ENCODE measurements at regions not wholly inside any gene's neighbourhood (a gene's known extent, or its start where the extent isn't known, plus 50 kb on each side); places are given as distances from the start of the nearest gene placed in this dataset.

- Histone ChIP-seq H3K4me1 (ENCODE audit: control insufficient read depth, extremely low read depth, insufficient read depth, low read length) (no peaks in the 10 kb centered on the region), H3K36me3 (ENCODE audit: control insufficient read depth in 2 of 2, extremely low read depth in 1 of 2, insufficient read depth in 2 of 2, low read length in 2 of 2) (peaks cover 6 to 7% of the 10 kb centered on the region in 2 experiments), H3K9me3 (replicated peaks; ENCODE audit: control insufficient read depth, insufficient read depth, low read length) (no peaks in the 10 kb centered on the region), H3K4me2 (ENCODE audit: insufficient read depth, low read length) (no peak overlapping the region), H4K20me1 (replicated peaks; ENCODE audit: control insufficient read depth, extremely low read depth, insufficient read depth, low read length) (no peaks in the 10 kb centered on the region), H3K27me3 (ENCODE audit: control insufficient read depth in 2 of 2, insufficient read depth in 2 of 2, low read length in 2 of 2) (no peaks in the 10 kb centered on the region), H2AFZ (ENCODE audit: low read depth, low read length) (no peak overlapping the region), H3K79me2 (ENCODE audit: control insufficient read depth, insufficient read depth, low read length) (peaks cover 12% of the 10 kb centered on the region), H3K27ac (ENCODE audit: insufficient read depth, low read depth, low read length) (no peak overlapping the region), H3K9me1 (replicated peaks; ENCODE audit: control insufficient read depth, extremely low read depth, insufficient read depth, low read length) (no peaks in the 10 kb centered on the region), H3K9ac (replicated peaks; ENCODE audit: extremely low read depth, insufficient read depth, low read length) (no peak overlapping the region), H3K4me3 (replicated peaks in 1 of 3; ENCODE audit: insufficient read depth in 1 of 3, low read depth in 1 of 3, low read length in 3 of 3) (no peak overlapping the region)
- dilution Hi-C loops (cut with MboI; ENCODE audit: extremely low pct_ligation_motif_present, low sequenced_read_pairs): no loop called here
- TF ChIP-seq JUN (IDR thresholded peaks at IDR 0.05; ENCODE audit: borderline replicate concordance, insufficient read depth, insufficient read length, low read depth) (no peak), MYC (IDR thresholded peaks at IDR 0.05; ENCODE audit: low read depth, low read length) (no peak), CTCF (IDR thresholded peaks at IDR 0.05; ENCODE audit: extremely low read depth in 1 of 2, insufficient read depth in 1 of 2, low read depth in 1 of 2, low read length in 2 of 2) (no peak), MAX (IDR thresholded peaks at IDR 0.05; ENCODE audit: insufficient read depth, insufficient read length) (no peak), FOS (IDR thresholded peaks at IDR 0.05; ENCODE audit: borderline replicate concordance, insufficient read depth, low read length) (no peak), EZH2 (IDR thresholded peaks at IDR 0.05; ENCODE audit: borderline replicate concordance, low read depth, low read length, severe bottlenecking) (no peak), POLR2AphosphoS5 (IDR thresholded peaks at IDR 0.05; ENCODE audit: insufficient read depth, low read depth, low read length) (no peak), GATA2 (IDR thresholded peaks at IDR 0.05; ENCODE audit: insufficient read depth, insufficient read length, low read depth, low read length) (no peak), POLR2A (IDR thresholded peaks at IDR 0.05; ENCODE audit: low read depth, low read length) (no peak)
- intact Hi-C loops (cut with micrococcal nuclease): no loop called here
- no TSS peak for BruUV-seq (replicated peaks)
- no peak for FAIRE-seq
- POLR2A ChIA-PET: no interaction called here
- CTCF ChIA-PET: no interaction called here
- no peak for DNase-seq (ENCODE audit: low read depth, low spot score)
Observed at GRCh38 chrX:2638279-2638678, 52.8 kb upstream of the CD99 start.

Data from endothelial cell of umbilical vein (primary cell).